C4-2B (cell line): ENCODE measurements at regions not wholly inside any gene's neighbourhood (a gene's known extent, or its start where the extent isn't known, plus 50 kb on each side); places are given as distances from the start of the nearest gene placed in this dataset.

Experiments used
- ZFX ChIP-seq: fragments of 450-650 bp; IDR thresholded peaks from 2 replicates; pipeline ENCODE4 v1.6.1; 2017
- TF ChIP-seq, protein P1 (sequence below): fragments of 450-650 bp; conservative IDR thresholded peaks from 2 replicates; pipeline ENCODE4 v1.5.1; 2017; ENCODE audit warnings: mild to moderate bottlenecking

DNA sequence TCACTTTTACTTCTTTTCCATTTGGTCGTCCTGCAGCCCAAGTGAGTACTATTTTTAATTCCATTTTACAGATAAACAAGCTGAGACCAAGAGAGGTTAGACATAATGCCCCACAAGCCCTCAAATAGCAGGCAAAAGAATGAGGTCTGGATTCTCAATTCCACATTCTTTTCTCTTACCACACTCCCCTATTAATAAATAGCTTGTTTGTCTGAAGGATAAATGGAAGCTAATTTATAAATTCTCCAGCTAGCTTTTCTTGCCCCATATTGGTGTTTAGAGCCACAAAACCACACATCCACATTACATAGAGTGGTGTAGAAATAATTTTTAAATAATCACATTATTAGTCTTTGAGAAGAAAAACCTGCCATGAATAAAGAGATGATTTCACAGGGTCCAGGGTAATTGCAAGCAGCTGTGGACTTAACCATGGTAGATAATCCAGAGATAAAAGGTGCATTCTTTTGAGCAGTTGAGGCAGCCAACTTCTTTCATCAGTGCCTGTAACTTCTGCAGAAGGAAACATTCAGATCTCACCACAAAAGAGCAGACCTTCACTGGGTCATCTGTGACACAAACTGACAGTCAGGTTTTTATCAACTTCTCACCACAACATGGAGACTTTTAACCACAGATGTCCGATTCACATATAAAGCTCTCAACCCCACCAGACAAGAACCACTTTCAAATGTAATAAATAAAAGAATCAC, 313.4 kb upstream of the STT3B start:
- TF ChIP-seq, protein P1, sequence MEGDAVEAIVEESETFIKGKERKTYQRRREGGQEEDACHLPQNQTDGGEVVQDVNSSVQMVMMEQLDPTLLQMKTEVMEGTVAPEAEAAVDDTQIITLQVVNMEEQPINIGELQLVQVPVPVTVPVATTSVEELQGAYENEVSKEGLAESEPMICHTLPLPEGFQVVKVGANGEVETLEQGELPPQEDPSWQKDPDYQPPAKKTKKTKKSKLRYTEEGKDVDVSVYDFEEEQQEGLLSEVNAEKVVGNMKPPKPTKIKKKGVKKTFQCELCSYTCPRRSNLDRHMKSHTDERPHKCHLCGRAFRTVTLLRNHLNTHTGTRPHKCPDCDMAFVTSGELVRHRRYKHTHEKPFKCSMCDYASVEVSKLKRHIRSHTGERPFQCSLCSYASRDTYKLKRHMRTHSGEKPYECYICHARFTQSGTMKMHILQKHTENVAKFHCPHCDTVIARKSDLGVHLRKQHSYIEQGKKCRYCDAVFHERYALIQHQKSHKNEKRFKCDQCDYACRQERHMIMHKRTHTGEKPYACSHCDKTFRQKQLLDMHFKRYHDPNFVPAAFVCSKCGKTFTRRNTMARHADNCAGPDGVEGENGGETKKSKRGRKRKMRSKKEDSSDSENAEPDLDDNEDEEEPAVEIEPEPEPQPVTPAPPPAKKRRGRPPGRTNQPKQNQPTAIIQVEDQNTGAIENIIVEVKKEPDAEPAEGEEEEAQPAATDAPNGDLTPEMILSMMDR = no peak
- TF ChIP-seq ZFX = no peak
